ENCODE measurements at regions not wholly inside any gene's neighbourhood (a gene's known extent, or its start where the extent isn't known, plus 50 kb on each side); places are given as distances from the start of the nearest gene placed in this dataset.

DNA sequence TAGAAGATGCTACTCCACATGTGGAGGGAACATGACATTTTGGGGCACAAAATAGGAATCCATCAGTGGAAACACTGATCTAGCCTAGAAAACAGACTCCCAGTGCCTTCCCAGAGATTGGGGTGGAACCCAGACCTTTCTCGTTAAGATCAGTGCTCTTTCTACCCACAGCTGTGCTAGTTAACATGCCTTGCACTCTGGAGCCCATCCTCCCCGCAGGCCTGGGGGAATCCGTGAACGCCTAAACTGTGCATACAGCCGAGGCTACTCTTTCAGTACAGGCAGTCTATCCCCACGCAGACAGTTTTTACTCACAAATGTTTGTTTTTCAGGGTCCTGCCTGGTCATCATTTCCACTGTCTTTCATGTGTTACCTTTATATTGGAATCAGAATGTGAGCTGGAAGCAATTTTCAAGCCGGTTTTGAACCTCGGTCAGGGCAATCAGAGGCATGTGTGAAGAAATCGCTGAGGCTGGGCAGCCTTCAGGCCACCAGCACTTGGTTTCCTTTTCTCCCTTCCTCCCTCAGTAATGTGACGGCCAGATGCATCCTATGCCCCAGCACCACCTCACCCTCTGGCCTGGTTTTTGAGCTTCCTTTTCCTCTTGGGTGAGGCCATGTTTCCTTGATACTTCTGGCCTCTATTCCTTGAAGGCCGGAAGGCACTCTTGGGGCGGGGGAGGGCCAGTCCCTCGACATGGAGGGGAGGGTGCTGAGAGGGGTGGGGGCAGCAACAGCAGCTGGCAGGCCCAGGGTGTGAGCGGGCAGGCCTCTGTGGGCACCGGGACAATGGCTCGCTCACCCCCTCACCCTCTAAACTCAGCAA, 123.6 kb upstream of the GALNT15 start:
- in situ Hi-C loops (cut with HindIII; ENCODE audit: low sequenced_read_pairs) = no loop called here

DNA sequence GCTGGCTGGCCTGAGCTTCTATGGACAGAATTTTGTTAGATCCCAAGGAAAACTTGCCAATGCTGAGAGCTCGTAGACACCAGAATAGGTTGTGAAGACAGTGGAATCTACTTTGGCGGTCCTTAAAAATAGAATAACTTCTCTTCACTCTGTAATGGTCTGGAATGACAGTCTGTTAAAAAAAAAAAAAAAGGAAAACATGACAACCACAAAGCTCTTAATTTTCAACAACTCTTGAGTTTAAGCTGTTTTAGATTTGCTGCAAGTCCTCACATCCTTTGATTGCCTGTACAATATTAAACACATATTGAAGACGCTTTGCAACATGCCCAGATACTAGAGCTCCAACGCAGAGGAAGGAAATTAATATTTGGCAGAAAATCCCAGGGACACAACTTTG, 122.8 kb upstream of the GALNT15 start:
- in situ Hi-C loops (cut with HindIII; ENCODE audit: low sequenced_read_pairs) = no loop called here

DNA sequence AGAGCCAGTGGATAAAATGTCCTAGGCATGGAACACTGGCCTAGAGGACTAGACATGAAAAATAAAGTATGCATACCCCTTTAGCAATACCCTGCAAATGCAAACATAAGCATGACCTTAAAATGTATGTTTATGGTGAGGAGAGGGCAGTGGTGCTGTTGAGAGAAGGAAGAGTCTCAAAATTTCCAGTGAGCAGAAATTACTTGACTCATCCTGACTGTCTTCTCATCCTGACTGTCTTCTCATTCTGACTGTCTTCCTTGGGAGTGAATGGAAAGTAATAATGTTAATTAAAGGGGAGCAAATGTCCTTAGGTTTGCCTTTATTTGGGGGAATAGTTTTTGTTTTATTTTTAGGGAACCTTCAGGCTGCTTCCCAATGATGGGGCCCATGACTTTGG, 121.5 kb upstream of the GALNT15 start:
- in situ Hi-C loops (cut with HindIII; ENCODE audit: low sequenced_read_pairs) = no loop called here

DNA sequence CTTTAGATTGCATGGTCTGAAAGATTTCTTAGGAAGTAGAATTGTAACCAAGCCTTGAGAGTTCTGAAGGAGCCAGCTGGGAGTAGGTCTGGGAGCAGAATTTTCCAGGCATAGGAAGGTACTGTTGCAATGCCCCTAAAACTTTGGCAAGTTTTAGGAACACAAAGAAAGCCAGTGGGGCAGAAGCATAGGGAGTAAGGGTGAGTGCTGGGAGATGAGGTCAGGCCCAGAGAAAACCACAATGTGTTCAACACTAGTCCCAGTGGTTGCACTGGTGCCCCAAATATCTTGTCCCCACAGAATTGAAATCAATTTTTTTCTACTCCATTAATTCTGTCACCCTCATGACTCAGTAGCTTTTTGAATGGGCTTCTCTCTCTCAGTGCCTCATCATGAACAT, 120.7 kb upstream of the GALNT15 start:
- in situ Hi-C loops (cut with HindIII; ENCODE audit: low sequenced_read_pairs) = no loop called here

DNA sequence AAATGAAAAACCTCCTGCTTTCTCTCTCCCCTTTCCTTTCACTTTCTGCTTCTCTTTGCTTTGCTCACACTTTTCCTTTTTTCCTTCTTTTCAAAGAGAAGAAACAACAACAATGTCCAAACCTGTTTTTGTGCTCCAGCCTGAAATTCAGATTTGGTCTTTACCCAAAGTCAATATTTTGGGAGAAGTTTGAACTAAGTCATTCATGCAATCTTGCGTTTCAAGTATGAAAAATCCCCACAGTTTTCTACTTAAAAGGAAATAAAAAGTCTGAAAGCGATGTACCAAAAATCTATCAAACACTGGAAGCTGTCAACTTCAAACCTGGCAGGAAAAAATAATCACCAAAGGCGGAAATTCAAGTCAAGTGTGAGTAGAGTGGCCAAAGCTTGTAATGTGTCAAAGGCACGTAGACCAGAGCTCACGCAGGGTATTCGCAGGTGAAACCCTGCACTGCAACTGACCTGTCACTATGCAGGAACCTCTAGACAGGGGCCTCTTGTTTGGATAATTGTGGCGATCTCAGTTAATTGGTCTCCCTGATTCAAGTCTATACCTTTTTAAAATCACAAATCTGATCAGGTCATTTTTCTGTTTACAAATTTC, 118.8 kb upstream of the GALNT15 start:
- in situ Hi-C loops (cut with HindIII; ENCODE audit: low sequenced_read_pairs) = loop anchor here (5.0 kb wide), 1 partner anchor 102 kb away; no protein-coding TSS in a partner anchor

DNA sequence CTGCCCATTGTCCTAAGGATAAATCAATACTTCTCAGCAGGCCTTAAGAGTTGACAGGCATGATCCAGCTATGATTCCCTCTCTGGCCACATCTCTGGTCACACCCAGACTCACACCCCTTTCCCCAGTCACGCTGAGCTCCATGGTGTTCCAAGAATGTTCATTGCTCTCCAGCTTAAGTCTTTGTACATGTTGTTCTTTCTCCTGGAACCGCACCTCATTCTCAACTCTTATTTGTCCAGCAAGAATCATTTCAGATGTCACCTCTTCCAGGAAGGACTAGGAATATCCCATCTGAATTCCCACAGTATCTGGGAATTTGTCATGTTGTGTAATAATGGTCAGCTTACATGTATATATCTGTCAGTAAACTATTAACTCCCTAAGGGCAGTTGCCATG, 118.3 kb upstream of the GALNT15 start:
- in situ Hi-C loops (cut with HindIII; ENCODE audit: low sequenced_read_pairs) = loop anchor here (5.0 kb wide), 1 partner anchor 101 kb away; no protein-coding TSS in a partner anchor

DNA sequence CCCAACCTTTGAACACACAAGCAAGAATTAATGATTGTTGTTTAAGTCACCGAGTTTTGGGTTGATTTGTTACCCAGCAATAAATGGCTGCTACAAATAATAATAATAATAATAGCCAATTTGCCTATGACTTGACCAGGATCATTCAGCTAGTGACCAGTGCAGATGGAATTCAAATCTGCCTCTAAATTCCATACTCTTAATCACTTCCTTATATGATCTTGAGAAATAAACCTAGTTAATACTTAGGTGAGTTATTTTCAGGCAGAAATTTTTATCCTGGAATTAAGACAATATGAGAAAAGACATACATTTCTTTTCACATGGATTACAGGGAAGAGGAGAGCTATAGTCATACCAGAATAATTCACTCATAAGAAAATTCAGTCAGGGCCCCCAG, 116.0 kb upstream of the GALNT15 start:
- in situ Hi-C loops (cut with HindIII; ENCODE audit: low sequenced_read_pairs) = loop anchor here (5.0 kb wide), 1 partner anchor 99 kb away; no protein-coding TSS in a partner anchor

DNA sequence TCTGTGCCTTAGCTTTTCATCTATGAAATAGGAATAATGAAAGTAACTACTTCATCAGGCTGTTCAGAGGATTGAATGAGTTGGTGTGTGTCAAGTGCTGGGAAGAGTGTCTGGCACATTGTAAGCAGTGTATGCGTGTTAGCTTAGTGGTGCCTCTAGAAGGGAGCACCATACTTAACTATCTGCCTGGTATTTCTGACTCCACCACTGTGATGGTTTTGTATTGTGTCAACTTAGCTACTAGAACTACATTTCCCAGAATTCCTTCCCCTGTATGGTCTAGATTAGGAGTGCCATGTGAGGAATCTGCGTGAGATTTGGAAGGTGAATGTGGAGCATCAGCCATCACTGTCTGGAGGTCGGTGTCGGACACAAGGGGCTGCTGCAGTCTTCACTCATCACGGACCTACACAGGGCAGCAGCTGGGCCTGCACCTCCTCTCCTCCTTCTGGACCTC, 115.4 kb upstream of the GALNT15 start:
- in situ Hi-C loops (cut with HindIII; ENCODE audit: low sequenced_read_pairs) = loop anchor here (5.0 kb wide), 1 partner anchor 98 kb away; no protein-coding TSS in a partner anchor

DNA sequence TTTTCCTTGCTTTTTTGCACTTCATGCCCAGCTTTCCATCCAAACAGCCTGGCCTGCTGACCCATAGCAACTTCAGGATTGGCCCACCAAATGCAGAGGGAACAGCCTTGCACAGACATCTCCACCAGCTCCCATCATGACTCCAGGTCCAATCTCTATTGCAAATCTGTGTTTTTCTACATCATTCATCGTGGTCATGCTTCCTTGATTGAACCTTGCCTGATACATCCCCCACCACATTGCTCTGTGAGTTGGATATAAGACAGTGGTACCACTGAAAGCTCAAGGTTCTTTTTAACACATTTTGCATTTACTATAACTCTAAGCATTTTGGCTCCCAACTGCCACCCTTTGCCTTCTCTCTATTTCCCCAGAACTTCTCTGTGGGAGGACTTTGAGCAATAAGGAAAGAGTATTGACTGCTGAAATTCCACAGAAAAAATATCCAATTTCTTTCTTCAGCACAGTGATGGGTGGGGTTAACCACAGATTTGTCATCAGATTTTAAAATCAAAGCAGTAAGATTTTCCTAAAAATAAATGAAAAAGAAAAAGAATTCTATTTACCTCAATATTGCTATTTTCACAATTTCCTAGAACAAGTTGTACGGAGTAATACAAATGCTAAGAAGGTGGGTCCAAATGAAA, 114.6 kb upstream of the GALNT15 start:
- in situ Hi-C loops (cut with HindIII; ENCODE audit: low sequenced_read_pairs) = loop anchor here (5.0 kb wide), 1 partner anchor 97 kb away; no protein-coding TSS in a partner anchor

DNA sequence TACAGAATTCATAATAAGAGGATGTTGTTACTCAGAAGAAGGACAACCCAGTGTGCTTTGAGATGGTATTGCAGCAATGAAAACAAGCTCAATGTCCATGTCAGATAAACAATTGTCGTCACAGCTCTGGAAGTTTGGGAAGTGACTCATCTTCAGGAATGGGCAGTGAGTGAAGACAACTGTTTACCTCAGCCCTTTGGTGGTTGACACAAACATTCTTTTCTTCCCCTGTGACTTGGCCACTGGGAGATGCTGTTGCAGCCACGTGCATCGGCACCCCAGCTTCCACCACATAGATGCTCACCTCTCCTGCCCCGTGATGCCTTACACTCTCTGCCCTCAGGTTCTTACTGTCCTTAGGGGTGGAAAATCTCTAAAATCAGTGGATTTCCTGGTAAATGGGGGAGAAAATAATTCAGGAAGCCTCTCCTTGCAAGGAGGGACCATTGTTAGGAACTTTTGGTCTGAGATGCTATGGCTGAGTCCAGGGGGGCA, 114.1 kb upstream of the GALNT15 start:
- in situ Hi-C loops (cut with HindIII; ENCODE audit: low sequenced_read_pairs) = no loop called here

DNA sequence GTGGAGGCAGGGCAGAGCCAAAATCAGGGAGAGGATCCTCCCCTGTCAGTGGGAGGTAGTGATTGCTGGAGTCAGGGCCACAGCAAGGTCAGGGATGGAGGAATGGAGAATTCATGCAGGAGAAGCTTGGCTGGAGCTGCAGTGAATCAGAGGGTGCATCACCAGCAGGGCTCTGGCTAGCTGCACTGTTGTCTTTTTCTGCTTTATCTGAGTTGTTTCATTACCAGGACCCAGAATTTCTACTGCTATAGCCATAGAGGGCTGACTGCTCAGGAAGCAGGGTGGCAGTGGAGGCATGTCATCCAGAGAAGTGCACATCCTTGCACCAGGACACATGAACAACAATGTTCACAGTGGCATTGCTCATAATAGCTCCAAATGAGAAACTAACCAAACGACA, 113.5 kb upstream of the GALNT15 start:
- in situ Hi-C loops (cut with HindIII; ENCODE audit: low sequenced_read_pairs) = no loop called here

DNA sequence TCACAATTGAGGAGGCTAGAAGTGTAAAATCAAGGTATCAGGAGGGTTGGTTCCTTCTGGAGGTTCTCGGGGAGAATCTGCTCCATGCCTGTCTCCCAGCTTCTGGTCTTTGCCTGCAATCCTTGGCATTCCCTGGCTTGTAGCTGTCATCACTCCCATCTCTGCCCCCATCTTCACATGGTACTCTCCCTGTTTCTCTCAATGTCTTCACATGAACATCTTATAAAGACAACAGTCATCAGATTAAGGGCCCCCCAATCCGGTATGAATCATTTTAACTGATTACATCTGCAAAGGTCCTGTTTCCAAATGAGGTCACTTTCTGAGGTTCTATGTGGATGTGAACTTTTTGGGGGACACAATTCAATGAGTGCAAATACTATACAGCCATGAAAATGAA, 113.0 kb upstream of the GALNT15 start:
- in situ Hi-C loops (cut with HindIII; ENCODE audit: low sequenced_read_pairs) = no loop called here

DNA sequence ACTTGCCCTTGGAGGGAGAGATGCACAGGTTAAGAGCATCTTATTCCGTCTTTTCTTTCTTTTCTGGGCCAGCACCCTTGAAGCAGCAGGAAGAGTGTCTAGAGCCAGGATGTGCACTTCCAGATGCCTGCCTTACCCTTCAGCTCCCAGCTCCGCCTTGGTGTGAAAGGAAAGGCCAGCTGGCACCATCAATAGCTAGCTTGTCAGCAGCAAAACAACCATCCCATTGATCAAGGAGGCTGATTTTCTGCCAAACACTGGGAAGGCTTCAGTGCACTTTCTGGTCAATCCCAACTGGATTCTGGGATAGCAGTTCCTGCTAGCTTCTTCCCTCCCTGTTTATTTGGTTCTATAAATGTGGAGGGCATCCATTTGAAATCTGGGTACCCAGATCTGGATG, 110.9 kb upstream of the GALNT15 start:
- in situ Hi-C loops (cut with HindIII; ENCODE audit: low sequenced_read_pairs) = no loop called here

DNA sequence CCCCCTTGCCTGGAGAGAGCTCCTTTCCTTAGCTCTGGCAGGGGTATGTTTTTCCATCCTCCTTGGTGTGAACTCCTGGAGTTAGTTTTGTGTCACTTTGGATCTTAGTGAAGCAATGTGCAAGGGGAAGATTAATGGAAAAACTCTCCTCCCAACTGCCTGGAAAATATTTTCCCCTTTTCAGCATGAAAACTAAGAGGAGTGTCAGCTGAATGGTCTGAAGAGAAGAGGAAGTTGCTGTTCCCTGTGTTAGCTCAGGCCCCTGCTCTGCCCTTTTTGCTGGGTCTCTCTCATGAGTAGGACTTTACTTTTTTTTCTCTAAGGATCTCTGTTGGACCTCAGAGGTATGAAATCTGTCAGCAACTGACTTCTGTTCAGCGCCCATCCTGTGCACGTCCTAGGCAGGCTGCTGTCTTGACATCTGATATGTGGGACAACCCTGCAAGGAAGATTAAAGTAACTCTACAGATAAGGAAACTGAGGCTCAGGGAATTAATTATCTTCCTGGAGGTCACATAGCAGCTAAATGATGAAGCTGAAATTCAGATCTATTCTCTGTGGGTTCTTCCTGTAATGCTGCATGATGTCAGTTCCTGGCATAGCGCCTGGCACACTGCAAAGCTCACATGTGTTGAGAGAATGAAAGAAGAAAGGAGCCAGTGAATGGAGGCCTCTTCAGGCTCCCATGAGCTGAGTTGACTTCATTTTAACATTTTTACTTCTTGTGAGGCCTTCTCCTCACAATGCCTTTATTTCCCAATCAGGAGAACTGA, 109.7 kb upstream of the GALNT15 start:
- in situ Hi-C loops (cut with HindIII; ENCODE audit: low sequenced_read_pairs) = no loop called here

DNA sequence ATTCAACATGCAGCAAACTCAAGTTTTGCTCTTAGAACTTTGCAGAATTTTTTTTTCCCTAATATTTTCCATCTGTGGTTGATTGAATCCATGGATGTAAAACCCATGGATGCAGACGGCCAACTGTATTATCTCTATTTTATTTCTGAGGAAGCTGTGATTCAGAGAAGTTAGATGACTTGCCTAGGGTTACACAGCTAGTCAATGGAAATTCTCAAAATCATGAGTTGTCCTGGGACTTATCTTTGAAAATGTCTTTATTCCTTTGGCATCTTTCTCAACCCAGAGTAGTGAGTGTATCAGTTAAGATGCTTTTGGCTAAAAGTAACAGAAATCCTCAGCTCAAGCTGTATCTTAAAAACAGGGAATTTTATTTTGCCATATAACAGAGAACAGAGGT, 107.9 kb upstream of the GALNT15 start:
- in situ Hi-C loops (cut with HindIII; ENCODE audit: low sequenced_read_pairs) = no loop called here

DNA sequence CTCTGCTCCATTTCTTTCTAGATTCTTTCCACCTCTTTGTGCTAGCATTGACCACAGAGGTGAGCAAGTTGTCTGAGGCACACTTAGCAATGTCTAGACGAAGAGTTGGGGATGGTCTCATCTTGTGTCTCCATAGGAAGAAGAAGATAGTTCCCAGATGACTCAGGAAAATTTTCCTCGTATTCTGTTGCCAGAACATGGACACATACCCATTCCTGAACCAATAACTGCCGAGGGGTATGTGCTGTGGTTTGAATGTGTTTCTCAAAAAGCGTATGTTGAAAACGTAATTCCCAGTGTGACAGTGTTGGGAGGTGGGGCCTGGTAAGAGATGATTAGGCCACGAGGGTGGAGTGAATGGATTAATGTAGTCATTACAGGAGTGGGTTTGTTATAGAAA, 107.5 kb upstream of the GALNT15 start:
- in situ Hi-C loops (cut with HindIII; ENCODE audit: low sequenced_read_pairs) = no loop called here

DNA sequence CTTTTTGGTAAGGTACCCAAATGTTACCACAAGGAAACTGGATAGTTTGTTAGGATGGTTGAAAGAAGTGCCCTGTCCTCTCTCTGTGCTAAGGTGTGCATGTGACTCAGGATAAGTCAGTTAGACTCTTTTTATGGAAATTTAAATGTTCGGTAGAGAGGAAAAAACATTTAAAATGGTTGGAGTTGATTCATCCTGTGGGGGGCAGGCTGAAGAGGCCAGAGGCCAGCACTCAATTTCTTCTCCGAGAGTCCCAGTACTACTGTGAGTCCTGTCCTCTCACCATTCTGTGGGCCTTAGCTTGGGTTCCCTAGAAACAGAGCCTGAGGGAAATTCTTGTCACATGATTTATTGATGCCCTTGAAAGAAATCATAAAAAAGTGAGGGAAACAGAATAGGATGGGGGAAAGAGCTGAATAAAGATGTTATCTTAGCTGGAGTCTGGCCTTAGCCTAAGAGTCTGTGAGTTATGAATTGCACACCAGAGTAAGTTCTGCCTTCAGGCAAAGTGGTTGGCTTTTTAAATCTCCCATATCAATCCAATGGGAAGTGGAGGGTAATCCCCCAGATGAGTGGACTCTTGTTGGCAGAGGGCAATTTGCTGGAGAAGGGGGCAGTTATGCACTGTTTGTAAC, 106.5 kb upstream of the GALNT15 start:
- in situ Hi-C loops (cut with HindIII; ENCODE audit: low sequenced_read_pairs) = no loop called here

DNA sequence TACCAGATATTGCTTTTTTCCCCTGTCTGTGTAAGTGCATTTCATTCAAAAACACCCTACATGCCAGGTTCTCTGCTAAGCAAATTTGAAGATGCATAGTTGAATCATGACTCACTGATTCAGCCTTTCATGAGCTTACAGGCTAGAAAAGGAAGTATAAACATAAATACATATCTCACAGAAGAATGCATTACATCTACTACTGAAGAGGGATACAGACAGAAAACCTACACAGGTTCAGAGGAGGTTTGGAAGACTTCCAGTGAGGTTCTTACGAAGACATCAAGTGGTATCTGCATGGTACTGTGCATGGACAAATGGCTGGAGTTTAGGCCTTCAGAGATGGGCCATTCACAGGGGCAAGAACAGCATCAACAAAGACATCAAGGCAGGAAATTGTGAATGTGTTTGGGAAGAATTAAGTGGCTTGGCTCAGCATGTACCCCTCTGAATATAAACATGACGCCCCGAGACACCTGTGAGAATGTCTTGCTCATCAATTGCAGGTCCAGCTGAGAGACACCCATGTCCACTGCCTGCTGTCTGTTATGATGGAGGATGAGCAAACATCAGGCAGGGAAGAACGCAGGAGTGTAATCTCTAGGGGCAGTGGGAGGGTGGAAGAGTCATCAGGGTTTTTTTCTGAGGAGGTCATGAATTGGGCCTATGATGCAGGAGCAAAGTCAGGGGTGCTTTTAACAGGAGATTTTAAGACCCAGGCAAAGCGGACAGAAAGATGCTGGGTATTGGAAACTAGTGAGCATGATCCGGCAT, 105.1 kb upstream of the GALNT15 start:
- in situ Hi-C loops (cut with HindIII; ENCODE audit: low sequenced_read_pairs) = no loop called here

DNA sequence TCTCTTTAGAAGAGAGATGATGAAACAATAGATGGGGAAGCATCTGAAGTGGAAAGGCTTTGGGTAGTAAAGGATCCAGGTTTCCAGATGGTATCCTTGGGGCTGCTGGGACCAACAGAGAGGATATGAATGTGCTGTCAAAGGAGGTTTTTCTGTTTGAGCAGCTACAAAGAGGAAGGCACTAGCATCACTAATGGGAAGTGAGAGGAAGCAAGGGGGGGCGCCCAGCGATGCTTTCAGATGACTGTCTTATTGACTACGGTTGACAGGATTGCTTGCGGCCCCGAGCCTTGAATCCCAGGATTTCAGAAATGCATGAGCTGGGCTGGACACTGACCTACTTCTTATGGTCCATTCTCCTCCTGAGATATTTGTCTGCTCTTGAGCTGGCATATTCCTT, 103.8 kb upstream of the GALNT15 start:
- in situ Hi-C loops (cut with HindIII; ENCODE audit: low sequenced_read_pairs) = loop anchor here (5.0 kb wide), 1 partner anchor 37 kb away; no protein-coding TSS in a partner anchor
